22Rv1 (cell line): ENCODE measurements at regions not wholly inside any gene's neighbourhood (a gene's known extent, or its start where the extent isn't known, plus 50 kb on each side); places are given as distances from the start of the nearest gene placed in this dataset.

ENCODE experiments used
- ZFX ChIP-seq: fragments of 450-650 bp; IDR thresholded peaks from 2 replicates; pipeline ENCODE4 v1.6.1; 2017; ENCODE audit warnings: antibody characterized with exemption, borderline replicate concordance
- TF ChIP-seq, protein P1 (sequence below): fragments of 450-650 bp; IDR thresholded peaks from 2 replicates; pipeline ENCODE4 v1.5.1; 2017; ENCODE audit warnings: mild to moderate bottlenecking

DNA sequence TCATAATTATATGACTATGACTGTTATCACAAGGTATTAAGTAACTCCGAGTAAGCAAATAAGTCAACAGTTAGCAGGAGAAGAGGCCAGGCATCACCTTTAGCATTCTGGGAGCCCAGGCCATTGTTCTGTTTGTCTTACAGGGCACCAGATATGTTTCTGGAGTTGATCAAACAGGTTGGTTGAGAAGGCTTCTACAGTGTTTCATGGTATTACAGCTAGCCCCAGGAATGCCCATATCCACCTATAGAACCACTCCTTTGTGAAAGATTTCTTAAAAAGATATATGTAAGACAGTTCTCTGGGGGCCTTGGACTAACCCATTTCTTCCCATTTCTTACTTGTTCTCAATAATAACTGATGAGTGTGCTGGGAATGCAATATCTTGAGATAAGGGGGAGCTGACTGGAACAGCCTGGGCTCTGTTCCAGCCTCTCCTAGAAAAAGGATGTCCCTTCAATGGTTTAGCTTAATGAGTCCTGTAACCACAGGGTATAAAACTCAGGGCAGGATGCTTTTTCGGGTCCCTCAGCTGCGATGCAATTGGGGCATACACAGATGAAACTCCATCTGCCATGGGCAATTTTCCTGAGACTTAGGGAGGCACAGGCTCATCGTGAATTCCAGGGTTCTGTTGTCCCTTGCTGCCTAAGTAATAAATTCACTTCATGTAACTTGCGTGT lies 286.4 kb downstream of the BAMBI start:
- TF ChIP-seq, protein P1, sequence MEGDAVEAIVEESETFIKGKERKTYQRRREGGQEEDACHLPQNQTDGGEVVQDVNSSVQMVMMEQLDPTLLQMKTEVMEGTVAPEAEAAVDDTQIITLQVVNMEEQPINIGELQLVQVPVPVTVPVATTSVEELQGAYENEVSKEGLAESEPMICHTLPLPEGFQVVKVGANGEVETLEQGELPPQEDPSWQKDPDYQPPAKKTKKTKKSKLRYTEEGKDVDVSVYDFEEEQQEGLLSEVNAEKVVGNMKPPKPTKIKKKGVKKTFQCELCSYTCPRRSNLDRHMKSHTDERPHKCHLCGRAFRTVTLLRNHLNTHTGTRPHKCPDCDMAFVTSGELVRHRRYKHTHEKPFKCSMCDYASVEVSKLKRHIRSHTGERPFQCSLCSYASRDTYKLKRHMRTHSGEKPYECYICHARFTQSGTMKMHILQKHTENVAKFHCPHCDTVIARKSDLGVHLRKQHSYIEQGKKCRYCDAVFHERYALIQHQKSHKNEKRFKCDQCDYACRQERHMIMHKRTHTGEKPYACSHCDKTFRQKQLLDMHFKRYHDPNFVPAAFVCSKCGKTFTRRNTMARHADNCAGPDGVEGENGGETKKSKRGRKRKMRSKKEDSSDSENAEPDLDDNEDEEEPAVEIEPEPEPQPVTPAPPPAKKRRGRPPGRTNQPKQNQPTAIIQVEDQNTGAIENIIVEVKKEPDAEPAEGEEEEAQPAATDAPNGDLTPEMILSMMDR = no peak
- TF ChIP-seq ZFX = no peak
